ENCODE measurements at regions not wholly inside any gene's neighbourhood (a gene's known extent, or its start where the extent isn't known, plus 50 kb on each side); places are given as distances from the start of the nearest gene placed in this dataset.

- no peak for TF ChIP-seq POLR2A (IDR thresholded peaks at IDR 0.05)
- TF ChIP-seq CTCF (IDR thresholded peaks at IDR 0.05) = no peak
Measured at GRCh38 chr7:68936471-68937035, 661.7 kb upstream of the AUTS2 start.
